ENCODE measurements at regions not wholly inside any gene's neighbourhood (a gene's known extent, or its start where the extent isn't known, plus 50 kb on each side); places are given as distances from the start of the nearest gene placed in this dataset.
"Not testable (repeated sequence)": the region's sequence is repeated elsewhere in the genome, so short reads cannot be mapped to it uniquely, and the experiment has no call there.

- no peak for ATAC-seq (ENCODE audit: low read depth)
- TF ChIP-seq CTCF (IDR thresholded peaks at IDR 0.05; ENCODE audit: poor library complexity, severe bottlenecking) = no peak
- no peak for DNase-seq (ENCODE audit: low spot score)
- H3K27me3 ChIP-seq (ENCODE audit: insufficient read depth, poor library complexity, severe bottlenecking) = no peaks in the 10 kb centered on the region
- H3K27ac ChIP-seq (ENCODE audit: poor library complexity, severe bottlenecking) = no peak overlapping the region
- no peaks in the 10 kb centered on the region for H3K36me3 ChIP-seq (ENCODE audit: low read depth)
- no peak overlapping the region for H3K4me3 ChIP-seq (ENCODE audit: severe bottlenecking)
- H3K9me3 ChIP-seq (ENCODE audit: severe bottlenecking) = peaks cover 5% of the 10 kb centered on the region
- H3K4me1 ChIP-seq (ENCODE audit: insufficient read depth, poor library complexity, severe bottlenecking) = no peaks in the 10 kb centered on the region
These were observed 594.4 kb downstream of the UQCRFS1 start for GRCh38 chr19:28618504-28618903.

- ATAC-seq (ENCODE audit: low read depth) (no peak), DNase-seq (ENCODE audit: low spot score) (no peak)
- Histone ChIP-seq H3K4me3 (ENCODE audit: severe bottlenecking) (no peak overlapping the region), H3K27me3 (ENCODE audit: insufficient read depth, poor library complexity, severe bottlenecking) (no peaks in the 10 kb centered on the region), H3K4me1 (ENCODE audit: insufficient read depth, poor library complexity, severe bottlenecking) (no peaks in the 10 kb centered on the region), H3K9me3 (ENCODE audit: severe bottlenecking) (peaks cover 5% of the 10 kb centered on the region), H3K36me3 (ENCODE audit: low read depth) (no peaks in the 10 kb centered on the region), H3K27ac (ENCODE audit: poor library complexity, severe bottlenecking) (no peak overlapping the region)
- no peak for TF ChIP-seq CTCF (IDR thresholded peaks at IDR 0.05; ENCODE audit: poor library complexity, severe bottlenecking)
These were observed 597.0 kb downstream of the UQCRFS1 start for GRCh38 chr19:28615966-28616365.

- Histone ChIP-seq H3K36me3 (ENCODE audit: low read depth) (no peaks in the 10 kb centered on the region), H3K9me3 (ENCODE audit: severe bottlenecking) (peaks cover 5% of the 10 kb centered on the region), H3K27me3 (ENCODE audit: insufficient read depth, poor library complexity, severe bottlenecking) (no peaks in the 10 kb centered on the region), H3K27ac (ENCODE audit: poor library complexity, severe bottlenecking) (no peak overlapping the region), H3K4me3 (ENCODE audit: severe bottlenecking) (no peak overlapping the region), H3K4me1 (ENCODE audit: insufficient read depth, poor library complexity, severe bottlenecking) (no peaks in the 10 kb centered on the region)
- ATAC-seq (ENCODE audit: low read depth) (no peak), DNase-seq (ENCODE audit: low spot score) (no peak)
- TF ChIP-seq CTCF (IDR thresholded peaks at IDR 0.05; ENCODE audit: poor library complexity, severe bottlenecking) = no peak
These were observed 597.4 kb downstream of the UQCRFS1 start for GRCh38 chr19:28615546-28615916.

DNA sequence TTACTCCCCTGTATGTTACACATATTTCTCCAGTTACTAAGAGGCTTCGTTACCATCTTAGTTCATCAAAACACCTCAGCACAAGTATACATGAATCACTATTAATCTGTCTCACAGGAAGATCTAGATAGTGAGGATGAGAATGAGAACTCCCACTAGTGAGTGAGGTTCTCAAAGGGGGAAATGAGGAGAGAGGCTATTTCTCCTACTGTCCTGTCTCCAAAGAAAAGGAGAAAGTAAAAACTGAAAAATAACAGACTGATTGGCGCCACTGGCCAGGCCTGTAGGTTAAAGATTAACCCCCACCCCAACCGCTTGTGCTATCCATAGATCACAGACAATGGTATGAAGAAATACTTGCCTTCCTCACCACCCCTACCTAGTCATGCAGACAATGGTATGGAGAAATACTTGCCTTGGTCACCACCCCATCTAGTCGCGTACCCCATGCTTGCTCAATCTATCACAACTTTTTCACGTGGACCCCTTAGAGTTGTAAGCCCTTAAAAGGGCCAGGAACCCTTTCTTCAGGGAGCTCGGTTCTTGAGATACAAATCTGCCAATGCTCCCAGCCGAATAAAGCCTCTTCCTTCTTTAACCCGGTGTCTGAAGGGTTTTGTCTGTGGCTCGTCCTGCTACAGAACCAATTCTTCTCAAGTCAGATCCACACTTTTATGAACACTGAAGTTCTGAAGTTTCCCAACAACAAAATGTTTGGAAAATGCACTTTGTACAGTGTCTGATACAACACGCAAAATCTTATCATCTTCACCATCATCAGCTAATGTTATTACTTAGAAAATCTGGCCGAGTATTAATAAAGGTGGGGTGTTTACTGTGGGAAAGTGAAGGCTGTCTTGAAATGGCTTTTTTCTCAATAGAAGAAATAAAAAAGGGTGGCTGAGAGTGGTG, 598.1 kb downstream of the UQCRFS1 start:
- H3K27ac ChIP-seq (ENCODE audit: poor library complexity, severe bottlenecking) = no peak overlapping the region
- ATAC-seq (ENCODE audit: low read depth) (no peak), DNase-seq (ENCODE audit: low spot score) (no peak)
- H3K27me3 ChIP-seq (ENCODE audit: insufficient read depth, poor library complexity, severe bottlenecking) = no peaks in the 10 kb centered on the region
- H3K36me3 ChIP-seq (ENCODE audit: low read depth) = no peaks in the 10 kb centered on the region
- H3K4me1 ChIP-seq (ENCODE audit: insufficient read depth, poor library complexity, severe bottlenecking) = no peaks in the 10 kb centered on the region
- no peak overlapping the region for H3K4me3 ChIP-seq (ENCODE audit: severe bottlenecking)
- H3K9me3 ChIP-seq (ENCODE audit: severe bottlenecking) = peaks cover 5% of the 10 kb centered on the region
- TF ChIP-seq CTCF (IDR thresholded peaks at IDR 0.05; ENCODE audit: poor library complexity, severe bottlenecking) = no peak

GRCh38 chr19:28612275-28612769, 600.6 kb downstream of the UQCRFS1 start:
- Histone ChIP-seq H3K27ac (ENCODE audit: poor library complexity, severe bottlenecking) (no peak overlapping the region), H3K9me3 (ENCODE audit: severe bottlenecking) (peaks cover 5% of the 10 kb centered on the region), H3K27me3 (ENCODE audit: insufficient read depth, poor library complexity, severe bottlenecking) (no peaks in the 10 kb centered on the region), H3K4me3 (ENCODE audit: severe bottlenecking) (no peak overlapping the region), H3K4me1 (ENCODE audit: insufficient read depth, poor library complexity, severe bottlenecking) (no peaks in the 10 kb centered on the region), H3K36me3 (ENCODE audit: low read depth) (no peaks in the 10 kb centered on the region)
- no peak for TF ChIP-seq CTCF (IDR thresholded peaks at IDR 0.05; ENCODE audit: poor library complexity, severe bottlenecking)
- DNase-seq (ENCODE audit: low spot score) = no peak
- ATAC-seq (ENCODE audit: low read depth) = no peak

- not testable (repeated sequence) for H3K27me3 ChIP-seq (ENCODE audit: insufficient read depth, poor library complexity, severe bottlenecking); H3K9me3 ChIP-seq (ENCODE audit: severe bottlenecking); H3K4me1 ChIP-seq (ENCODE audit: insufficient read depth, poor library complexity, severe bottlenecking); H3K4me3 ChIP-seq (ENCODE audit: severe bottlenecking); H3K36me3 ChIP-seq (ENCODE audit: low read depth); DNase-seq (ENCODE audit: low spot score); H3K27ac ChIP-seq (ENCODE audit: poor library complexity, severe bottlenecking); ATAC-seq (ENCODE audit: low read depth)
These were observed 601.6 kb downstream of the UQCRFS1 start for GRCh38 chr19:28611227-28611914.
